OCI-LY3 (cell line): ENCODE measurements at regions not wholly inside any gene's neighbourhood (a gene's known extent, or its start where the extent isn't known, plus 50 kb on each side); places are given as distances from the start of the nearest gene placed in this dataset.

Experiments
- H2AFZ ChIP-seq: fragments of 200-600, 300-600 bp; shearing (Covaris generic); 2 replicates; pipeline ENCODE4 v1.6.0; 2014; ENCODE audit warnings: antibody characterized with exemption, low read depth, low read length
- H3K27ac ChIP-seq: fragments of 200-600, 300-600 bp; sonication (generic); 2 replicates; pipeline ENCODE4 v1.5.1; 2014; ENCODE audit warnings: mild to moderate bottlenecking, low read length, moderate library complexity, mixed read lengths
- H3K27me3 ChIP-seq: fragments of 200-600, 300-600 bp; sonication (generic); 2 replicates; pipeline ENCODE4 v1.6.1; 2014; ENCODE audit warnings: low read depth, low read length, mixed read lengths
- H3K36me3 ChIP-seq: fragments of 200-600, 300-600 bp; sonication (generic); replicated peaks from 2 replicates; pipeline ENCODE3; 2014; ENCODE audit warnings: low read depth, low read length, mixed read lengths
- H3K4me1 ChIP-seq: fragments of 300-600, 200-600 bp; sonication (generic); 2 replicates; pipeline ENCODE4 v1.6.1; 2014; ENCODE audit warnings: low read length, mixed read lengths
- H3K4me2 ChIP-seq: fragments of 200-600, 300-600 bp; sonication (generic); 2 replicates; pipeline ENCODE4 v1.6.1; 2014; ENCODE audit warnings: low read length, mixed read lengths
- H3K4me3 ChIP-seq: fragments of 300-600, 200-600 bp; sonication (generic); 2 replicates; pipeline ENCODE4 v1.5.1; 2014; ENCODE audit warnings: antibody characterized with exemption, mild to moderate bottlenecking, low read length, moderate library complexity
- H3K79me2 ChIP-seq: fragments of 300-600, 200-600 bp; shearing (Covaris generic); 2 replicates; pipeline ENCODE4 v1.6.1; 2014; ENCODE audit warnings: mild to moderate bottlenecking, low read length, mixed read lengths
- H3K9ac ChIP-seq: fragments of 300-600, 200-600 bp; shearing (Covaris generic); 2 replicates; pipeline ENCODE4 v1.6.0; 2014; ENCODE audit warnings: mild to moderate bottlenecking, low read length, moderate library complexity
- H3K9me3 ChIP-seq: fragments of 200-600, 300-600 bp; shearing (Covaris generic); 2 replicates; pipeline ENCODE4 v1.6.1; 2014; ENCODE audit warnings: low read length, mixed read lengths; ENCODE audit not compliant: insufficient read depth
- H4K20me1 ChIP-seq: fragments of 200-600, 300-600 bp; sonication (generic); 2 replicates; pipeline ENCODE4 v1.6.1; 2016; ENCODE audit warnings: low read length, mixed read lengths; ENCODE audit not compliant: insufficient read depth
- EZH2phosphoT487 ChIP-seq: fragments of 200-600 bp; shearing (Covaris generic); IDR thresholded peaks from 2 replicates; pipeline ENCODE4 v1.6.1; 2018; ENCODE audit warnings: antibody characterized with exemption, mixed run types, low read depth
- TF ChIP-seq, protein P1 (sequence below): fragments of 200-600, 300-600 bp; sonication (generic); IDR thresholded peaks from 2 replicates; pipeline ENCODE4 v1.5.1; 2014; ENCODE audit warnings: antibody characterized with exemption, low read length, low read depth

DNA sequence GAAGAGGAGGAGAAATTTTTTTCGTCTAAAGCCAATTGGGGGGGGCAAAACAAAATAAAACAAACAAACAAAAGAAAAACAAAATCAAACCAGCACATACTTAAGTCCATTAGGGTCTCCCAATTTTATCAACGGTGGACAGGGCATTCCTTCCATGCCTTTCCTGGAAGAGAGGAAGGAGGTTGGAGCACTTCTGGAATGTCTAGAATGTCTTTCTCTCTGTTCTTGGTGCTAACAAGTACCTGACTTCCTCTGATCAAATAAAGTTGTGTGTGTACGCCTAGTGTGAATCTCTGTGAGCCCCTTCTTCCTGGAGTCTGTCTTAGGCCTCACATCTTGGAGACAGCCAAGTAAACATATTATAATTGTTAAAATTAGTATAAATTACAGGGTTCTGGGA lies 399.0 kb upstream of the LRRTM1 start:
- H3K4me3 ChIP-seq: no peak overlapping the region
- H3K9me3 ChIP-seq: no peaks in the 10 kb centered on the region
- no peaks in the 10 kb centered on the region for H3K27me3 ChIP-seq
- no peaks in the 10 kb centered on the region for H3K36me3 ChIP-seq
- H2AFZ ChIP-seq: no peak overlapping the region
- H3K9ac ChIP-seq: no peak overlapping the region
- TF ChIP-seq, protein P1, sequence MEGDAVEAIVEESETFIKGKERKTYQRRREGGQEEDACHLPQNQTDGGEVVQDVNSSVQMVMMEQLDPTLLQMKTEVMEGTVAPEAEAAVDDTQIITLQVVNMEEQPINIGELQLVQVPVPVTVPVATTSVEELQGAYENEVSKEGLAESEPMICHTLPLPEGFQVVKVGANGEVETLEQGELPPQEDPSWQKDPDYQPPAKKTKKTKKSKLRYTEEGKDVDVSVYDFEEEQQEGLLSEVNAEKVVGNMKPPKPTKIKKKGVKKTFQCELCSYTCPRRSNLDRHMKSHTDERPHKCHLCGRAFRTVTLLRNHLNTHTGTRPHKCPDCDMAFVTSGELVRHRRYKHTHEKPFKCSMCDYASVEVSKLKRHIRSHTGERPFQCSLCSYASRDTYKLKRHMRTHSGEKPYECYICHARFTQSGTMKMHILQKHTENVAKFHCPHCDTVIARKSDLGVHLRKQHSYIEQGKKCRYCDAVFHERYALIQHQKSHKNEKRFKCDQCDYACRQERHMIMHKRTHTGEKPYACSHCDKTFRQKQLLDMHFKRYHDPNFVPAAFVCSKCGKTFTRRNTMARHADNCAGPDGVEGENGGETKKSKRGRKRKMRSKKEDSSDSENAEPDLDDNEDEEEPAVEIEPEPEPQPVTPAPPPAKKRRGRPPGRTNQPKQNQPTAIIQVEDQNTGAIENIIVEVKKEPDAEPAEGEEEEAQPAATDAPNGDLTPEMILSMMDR: no peak
- TF ChIP-seq EZH2phosphoT487: no peak
- H3K79me2 ChIP-seq: no peaks in the 10 kb centered on the region
- no peak overlapping the region for H3K4me2 ChIP-seq
- no peaks in the 10 kb centered on the region for H3K4me1 ChIP-seq
- no peaks in the 10 kb centered on the region for H4K20me1 ChIP-seq
- H3K27ac ChIP-seq: no peak overlapping the region

DNA sequence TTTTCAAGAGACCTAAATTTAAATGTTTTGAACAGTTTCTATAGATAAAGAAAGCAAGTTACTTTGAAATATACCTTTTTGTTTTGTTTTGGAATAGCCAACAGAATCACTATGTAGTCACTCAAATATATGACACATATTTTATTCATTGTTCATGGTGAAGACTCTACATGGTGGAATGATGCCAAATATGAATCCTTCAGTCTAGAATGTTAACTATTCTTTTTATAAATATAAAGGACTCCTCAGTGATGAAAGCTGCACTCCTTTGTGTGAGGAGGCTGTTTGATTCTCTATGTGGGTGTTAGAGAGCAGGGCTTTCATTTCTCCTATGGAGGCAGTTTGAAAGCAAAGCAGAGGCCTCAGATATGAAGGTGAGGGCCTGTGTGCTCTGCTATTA lies 396.4 kb upstream of the LRRTM1 start:
- Histone ChIP-seq H3K27me3 (no peaks in the 10 kb centered on the region), H2AFZ (no peak overlapping the region), H3K4me2 (no peak overlapping the region), H3K4me1 (no peaks in the 10 kb centered on the region), H3K27ac (no peak overlapping the region), H3K36me3 (no peaks in the 10 kb centered on the region), H3K79me2 (no peaks in the 10 kb centered on the region), H4K20me1 (no peaks in the 10 kb centered on the region), H3K9me3 (no peaks in the 10 kb centered on the region), H3K9ac (no peak overlapping the region), H3K4me3 (no peak overlapping the region)
- no peak for TF ChIP-seq EZH2phosphoT487
- TF ChIP-seq, protein P1: no peak
